SK-N-MC (cell line): ENCODE measurements at regions not wholly inside any gene's neighbourhood (a gene's known extent, or its start where the extent isn't known, plus 50 kb on each side); places are given as distances from the start of the nearest gene placed in this dataset.

ENCODE experiments used
- EZH2 ChIP-seq: fragments of 200-600 bp; sonication (generic); IDR thresholded peaks from one replicate; pipeline ENCODE4 v1.6.1; 2017; ENCODE audit warnings: antibody characterized with exemption
- POLR2AphosphoS5 ChIP-seq: IDR thresholded peaks from 2 replicates; pipeline ENCODE4 v1.6.1; 2012; ENCODE audit warnings: mild to moderate bottlenecking, low read depth, low read length, borderline replicate concordance

DNA sequence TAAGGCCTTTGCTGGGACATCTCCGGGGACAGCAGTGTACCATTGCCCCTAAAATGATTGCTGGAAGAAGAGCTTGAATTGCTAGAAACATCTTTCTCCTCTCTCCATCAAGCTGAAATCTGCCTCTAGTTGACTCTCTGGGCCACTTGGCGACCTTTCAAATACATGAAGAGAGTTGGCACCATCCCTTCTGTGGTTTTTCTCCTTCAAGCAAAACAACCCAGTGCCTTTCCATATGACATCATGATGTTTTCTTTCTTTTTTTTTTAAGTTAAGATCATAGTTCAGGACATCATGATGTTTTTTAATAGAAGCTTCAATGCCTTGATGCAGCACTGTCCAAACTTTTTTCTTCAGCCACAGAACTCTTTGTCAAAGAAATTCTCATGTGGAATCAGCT is 144.0 kb upstream of the PTPRG start:
- TF ChIP-seq POLR2AphosphoS5 (no peak), EZH2 (no peak)
